ENCODE measurements at regions not wholly inside any gene's neighbourhood (a gene's known extent, or its start where the extent isn't known, plus 50 kb on each side); places are given as distances from the start of the nearest gene placed in this dataset.

GRCh38 chr13:103528437-103528836, 462.2 kb upstream of the SLC10A2 start:
- no peaks in the 10 kb centered on the region for H3K36me3 ChIP-seq (ENCODE audit: control insufficient read depth, insufficient read depth, low read length)

GRCh38 chr13:103525530-103525929, 459.3 kb upstream of the SLC10A2 start:
- TF ChIP-seq CTCF (IDR thresholded peaks at IDR 0.05; ENCODE audit: insufficient read depth, low read length, poor library complexity, severe bottlenecking): no peak
- no peaks in the 10 kb centered on the region for H3K36me3 ChIP-seq (ENCODE audit: control insufficient read depth, insufficient read depth, low read length)
- no peaks in the 10 kb centered on the region for H3K27me3 ChIP-seq (replicated peaks; ENCODE audit: control insufficient read depth, insufficient read depth, low read length)
- no peak overlapping the region for H3K4me3 ChIP-seq (replicated peaks; ENCODE audit: low read depth, low read length)
- DNase-seq (ENCODE audit: extremely low read depth, insufficient read length): no peak

More at GRCh38 chr13:103528437-103528836, 462.2 kb upstream of the SLC10A2 start:
- no peak for TF ChIP-seq CTCF (IDR thresholded peaks at IDR 0.05; ENCODE audit: insufficient read depth, low read length, poor library complexity, severe bottlenecking)
- no peak overlapping the region for H3K4me3 ChIP-seq (replicated peaks; ENCODE audit: low read depth, low read length)
- DNase-seq (ENCODE audit: extremely low read depth, insufficient read length): no peak
- H3K27me3 ChIP-seq (replicated peaks; ENCODE audit: control insufficient read depth, insufficient read depth, low read length): no peaks in the 10 kb centered on the region

- Histone ChIP-seq H3K36me3 (ENCODE audit: control insufficient read depth, insufficient read depth, low read length) (no peaks in the 10 kb centered on the region), H3K4me3 (replicated peaks; ENCODE audit: low read depth, low read length) (no peak overlapping the region), H3K27me3 (replicated peaks; ENCODE audit: control insufficient read depth, insufficient read depth, low read length) (no peaks in the 10 kb centered on the region)
- DNase-seq (ENCODE audit: extremely low read depth, insufficient read length): no peak
- no peak for TF ChIP-seq CTCF (IDR thresholded peaks at IDR 0.05; ENCODE audit: insufficient read depth, low read length, poor library complexity, severe bottlenecking)
Measured at GRCh38 chr13:103523858-103524257, 457.6 kb upstream of the SLC10A2 start.

GRCh38 chr13:103521532-103521931, 455.3 kb upstream of the SLC10A2 start:
- H3K36me3 ChIP-seq (ENCODE audit: control insufficient read depth, insufficient read depth, low read length): no peaks in the 10 kb centered on the region
- no peak for TF ChIP-seq CTCF (IDR thresholded peaks at IDR 0.05; ENCODE audit: insufficient read depth, low read length, poor library complexity, severe bottlenecking)

GRCh38 chr13:103517768-103518102, 451.5 kb upstream of the SLC10A2 start:
- Histone ChIP-seq H3K36me3 (ENCODE audit: control insufficient read depth, insufficient read depth, low read length) (no peaks in the 10 kb centered on the region), H3K4me3 (replicated peaks; ENCODE audit: low read depth, low read length) (no peak overlapping the region), H3K27me3 (replicated peaks; ENCODE audit: control insufficient read depth, insufficient read depth, low read length) (no peaks in the 10 kb centered on the region)
- TF ChIP-seq CTCF (IDR thresholded peaks at IDR 0.05; ENCODE audit: insufficient read depth, low read length, poor library complexity, severe bottlenecking): no peak
- no peak for DNase-seq (ENCODE audit: extremely low read depth, insufficient read length)

More at GRCh38 chr13:103521532-103521931, 455.3 kb upstream of the SLC10A2 start:
- no peak for DNase-seq (ENCODE audit: extremely low read depth, insufficient read length)
- Histone ChIP-seq H3K4me3 (replicated peaks; ENCODE audit: low read depth, low read length) (no peak overlapping the region), H3K27me3 (replicated peaks; ENCODE audit: control insufficient read depth, insufficient read depth, low read length) (no peaks in the 10 kb centered on the region)

- H3K4me3 ChIP-seq (replicated peaks; ENCODE audit: low read depth, low read length): no peak overlapping the region
- TF ChIP-seq CTCF (IDR thresholded peaks at IDR 0.05; ENCODE audit: insufficient read depth, low read length, poor library complexity, severe bottlenecking): no peak
- H3K36me3 ChIP-seq (ENCODE audit: control insufficient read depth, insufficient read depth, low read length): no peaks in the 10 kb centered on the region
- DNase-seq (ENCODE audit: extremely low read depth, insufficient read length): peak; percentile 5
- no peaks in the 10 kb centered on the region for H3K27me3 ChIP-seq (replicated peaks; ENCODE audit: control insufficient read depth, insufficient read depth, low read length)
Measured at GRCh38 chr13:103517066-103517767, 451.0 kb upstream of the SLC10A2 start.
